GM12892 (cell line): ENCODE measurements at regions not wholly inside any gene's neighbourhood (a gene's known extent, or its start where the extent isn't known, plus 50 kb on each side); places are given as distances from the start of the nearest gene placed in this dataset.
"Not testable (repeated sequence)": the region's sequence is repeated elsewhere in the genome, so short reads cannot be mapped to it uniquely, and the experiment has no call there.

Experiments used
- DNase-seq: peaks from one replicate; pipeline ENCODE4 v3.0.0; 2011; ENCODE audit not compliant: insufficient read length
- FAIRE-seq: peaks from 2 replicates; lab custom pipeline; 2011; peaks lifted over from hg19 to GRCh38; lab: Jason Lieb, UNC
- POLR2A ChIP-seq: IDR thresholded peaks from 2 replicates; pipeline ENCODE4 v1.6.1; 2011; ENCODE audit warnings: low read depth, low read length, control low read depth
- POLR2AphosphoS5 ChIP-seq: IDR thresholded peaks from 2 replicates; pipeline ENCODE4 v1.6.1; 2011; ENCODE audit warnings: low read depth, low read length, control low read depth
- TAF1 ChIP-seq: IDR thresholded peaks from 2 replicates; pipeline ENCODE4 v1.6.1; 2011; ENCODE audit warnings: low read depth, mild to moderate bottlenecking, control low read depth, low read length, borderline replicate concordance

GRCh38 chrX:4588056-4588455, 874.6 kb upstream of the PRKX start:
- DNase-seq = no peak
- no peak for FAIRE-seq
- TF ChIP-seq POLR2A (no peak), TAF1 (no peak), POLR2AphosphoS5 (no peak)

DNA sequence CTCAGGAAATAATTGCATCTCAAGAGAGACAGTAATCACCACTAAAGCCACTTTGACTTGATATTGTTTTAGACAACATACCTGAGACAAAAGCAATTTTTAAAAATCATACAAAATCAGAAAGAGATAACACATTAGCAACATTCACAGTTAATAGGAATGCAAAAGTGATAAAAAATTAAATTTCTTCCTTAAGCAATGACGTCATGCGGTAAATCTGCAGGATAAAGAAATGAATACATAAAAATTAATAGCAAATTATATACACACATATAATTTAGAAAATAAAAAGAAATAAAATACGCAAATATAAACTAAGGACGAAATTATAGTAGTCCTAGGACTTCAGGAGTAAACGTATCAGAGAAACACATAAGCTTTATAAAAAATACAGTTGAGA, 866.5 kb upstream of the PRKX start:
- DNase-seq (no peak), FAIRE-seq (no peak)
- no peak for TF ChIP-seq POLR2A
- TF ChIP-seq POLR2AphosphoS5 = no peak
- TF ChIP-seq TAF1 = no peak

GRCh38 chrX:4579480-4579879, 866.0 kb upstream of the PRKX start:
- no peak for FAIRE-seq
- DNase-seq = no peak
- TF ChIP-seq POLR2A (no peak), TAF1 (no peak), POLR2AphosphoS5 (no peak)

DNA sequence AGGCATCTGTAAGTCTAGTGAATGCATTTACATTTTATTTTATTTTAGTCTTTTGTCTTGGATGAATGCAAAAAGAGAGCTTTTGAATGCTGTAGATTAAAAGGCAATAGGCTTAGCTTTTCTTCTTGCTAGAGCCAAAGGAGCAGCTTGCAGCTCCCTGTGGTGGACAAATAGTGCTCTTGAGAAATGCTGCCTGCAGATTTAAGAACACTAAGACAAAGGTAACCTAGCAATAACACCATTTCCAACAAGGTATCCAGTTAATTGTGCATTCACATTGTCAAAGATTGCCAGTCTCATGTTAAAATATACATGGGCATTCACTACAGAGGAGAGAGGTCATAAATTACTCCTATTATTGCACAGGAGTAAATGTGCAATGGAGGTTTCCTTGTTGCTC, 859.2 kb upstream of the PRKX start:
- no peak for FAIRE-seq
- no peak for TF ChIP-seq TAF1
- TF ChIP-seq POLR2AphosphoS5 = no peak
- TF ChIP-seq POLR2A = no peak
- DNase-seq = no peak

DNA sequence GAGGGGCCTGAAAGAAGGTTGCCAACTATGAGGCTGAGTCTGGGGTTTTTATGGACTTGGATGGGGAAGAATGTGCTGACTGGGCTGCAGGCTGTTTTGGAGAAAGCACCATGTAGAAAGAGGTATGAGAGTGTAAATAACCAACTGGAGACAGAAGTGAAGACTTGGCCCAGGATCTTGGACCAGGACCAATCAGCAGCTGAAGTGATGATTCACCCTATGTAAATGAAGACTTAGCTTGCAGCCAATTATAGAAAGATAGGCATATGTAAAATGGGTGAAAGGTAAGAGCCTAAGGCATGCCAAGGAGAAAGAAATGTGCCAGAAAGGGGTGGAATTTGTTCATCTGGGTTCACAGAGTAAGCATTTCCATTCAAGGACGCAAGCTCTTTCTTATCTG, 856.7 kb upstream of the PRKX start:
- no peak for FAIRE-seq
- DNase-seq = no peak
- TF ChIP-seq POLR2A = no peak
- TF ChIP-seq POLR2AphosphoS5 = no peak
- TF ChIP-seq TAF1 = no peak

DNA sequence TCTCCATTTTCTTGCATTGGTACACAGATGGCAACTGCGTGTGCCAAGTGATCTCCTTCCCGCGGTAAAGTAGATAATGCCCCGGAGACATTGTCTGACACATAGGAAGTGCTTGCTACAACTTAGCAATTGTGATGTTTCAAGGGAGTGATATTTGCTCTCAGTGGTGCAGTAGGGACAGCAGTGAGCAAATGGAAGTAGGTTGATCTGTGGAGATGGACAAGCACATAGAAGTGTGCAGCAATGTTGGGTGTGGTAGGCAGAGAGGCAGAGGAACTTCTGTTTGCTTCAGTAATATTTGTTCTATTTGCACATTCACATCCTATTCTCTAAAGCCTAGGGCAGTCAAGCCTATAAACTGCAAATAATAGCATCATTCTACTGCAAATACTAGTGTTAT, 846.7 kb upstream of the PRKX start:
- no peak for FAIRE-seq
- TF ChIP-seq POLR2AphosphoS5 = no peak
- no peak for TF ChIP-seq TAF1
- no peak for TF ChIP-seq POLR2A
- no peak for DNase-seq

GRCh38 chrX:4550018-4550417, 836.6 kb upstream of the PRKX start:
- no peak for TF ChIP-seq POLR2AphosphoS5
- TF ChIP-seq TAF1 = no peak
- TF ChIP-seq POLR2A = no peak
- no peak for DNase-seq
- no peak for FAIRE-seq

DNA sequence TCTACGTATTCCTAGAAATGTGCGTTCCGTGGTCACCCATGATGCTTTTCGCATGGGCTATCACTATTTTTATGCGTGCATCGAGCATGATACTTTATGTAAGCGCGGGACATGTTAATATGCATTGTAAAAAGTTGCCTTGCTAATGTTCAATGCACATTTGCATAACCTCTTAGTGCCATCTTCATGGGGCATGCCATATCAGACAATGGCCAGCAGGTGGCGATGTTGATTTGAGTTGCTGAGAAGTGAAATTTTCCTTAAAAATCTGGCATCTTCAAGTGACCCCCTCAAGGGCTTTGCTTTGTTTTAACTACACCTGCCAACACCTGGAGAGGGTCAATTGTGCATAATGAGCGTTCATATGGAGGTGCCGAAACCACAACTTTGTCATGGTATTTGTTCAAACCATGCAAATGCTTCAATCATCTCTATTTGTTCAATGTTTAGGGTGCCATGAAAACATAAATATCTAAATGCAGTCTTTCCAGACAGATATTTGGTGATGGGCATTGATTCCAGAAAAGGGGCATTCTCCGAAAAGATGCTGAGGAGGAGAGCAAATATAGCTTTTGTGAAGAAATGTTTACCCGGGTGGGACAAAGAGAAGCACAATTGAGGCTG, 833.9 kb upstream of the PRKX start:
- FAIRE-seq = peak; percentile 98
- TF ChIP-seq POLR2A (no peak), TAF1 (no peak), POLR2AphosphoS5 (no peak)

DNA sequence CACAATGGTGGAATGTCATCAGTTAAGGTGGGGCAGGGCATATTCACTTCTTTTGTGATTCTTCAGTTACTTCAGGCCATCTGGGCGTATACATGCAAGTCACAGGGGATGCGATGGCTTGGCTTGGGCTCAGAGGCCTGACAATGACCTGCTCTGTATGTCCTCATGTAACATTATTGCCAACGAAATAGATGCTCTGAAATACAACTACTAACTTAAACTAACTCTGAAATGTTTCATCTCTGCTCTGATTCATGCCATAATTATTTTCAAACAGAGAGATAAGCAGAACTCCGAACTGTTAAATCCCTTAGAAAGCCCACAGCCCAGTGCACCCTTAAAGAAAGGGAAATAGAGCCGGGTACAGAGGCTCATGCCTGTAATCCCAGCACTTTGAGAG, 832.7 kb upstream of the PRKX start:
- not testable (repeated sequence) for DNase-seq

More for the DNA sequence above, 833.9 kb upstream of the PRKX start:
- peak; percentile 4 for DNase-seq

DNA sequence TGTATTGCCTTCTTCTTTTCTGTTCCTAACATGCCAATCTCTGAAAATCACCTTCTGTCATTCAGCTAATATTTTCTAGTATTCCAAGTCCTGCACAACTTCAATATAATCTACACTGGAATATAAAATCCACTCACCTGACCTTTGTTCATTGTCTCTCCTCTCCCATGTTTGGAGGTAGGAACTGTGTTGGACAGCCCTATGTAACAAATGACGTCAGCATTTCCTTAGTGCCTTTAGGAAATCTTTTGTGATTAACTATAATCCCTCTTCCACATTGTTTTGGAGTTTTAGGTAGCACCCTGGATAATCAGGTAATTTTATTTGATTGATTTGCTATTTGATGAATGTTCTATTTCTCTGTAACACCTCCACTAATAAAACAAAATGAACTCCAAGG, 814.8 kb upstream of the PRKX start:
- TF ChIP-seq TAF1 (no peak), POLR2A (no peak), POLR2AphosphoS5 (no peak)
- DNase-seq (no peak), FAIRE-seq (no peak)

More for the DNA sequence above, 832.7 kb upstream of the PRKX start:
- FAIRE-seq = not testable (repeated sequence)

DNA sequence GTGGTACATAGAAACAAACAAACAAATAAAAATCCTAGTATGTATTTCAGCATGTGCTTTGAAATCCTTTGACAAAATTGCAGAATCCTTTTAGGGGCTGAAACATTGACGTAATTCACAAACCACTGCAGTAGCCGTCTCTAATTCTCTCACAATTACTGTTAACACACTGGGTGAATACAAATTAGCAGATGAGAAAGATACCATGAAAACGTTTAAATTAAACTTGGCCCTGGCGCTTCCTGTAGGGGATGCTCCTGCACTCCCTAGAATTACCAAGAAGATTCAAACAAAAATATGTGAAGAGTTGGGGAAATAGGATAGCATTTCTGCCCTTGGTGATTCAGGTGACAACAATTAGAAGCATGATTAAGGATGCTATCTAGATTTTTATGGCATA, 772.5 kb upstream of the PRKX start:
- no peak for TF ChIP-seq POLR2AphosphoS5
- no peak for TF ChIP-seq TAF1
- no peak for TF ChIP-seq POLR2A
- FAIRE-seq (no peak), DNase-seq (no peak)

DNA sequence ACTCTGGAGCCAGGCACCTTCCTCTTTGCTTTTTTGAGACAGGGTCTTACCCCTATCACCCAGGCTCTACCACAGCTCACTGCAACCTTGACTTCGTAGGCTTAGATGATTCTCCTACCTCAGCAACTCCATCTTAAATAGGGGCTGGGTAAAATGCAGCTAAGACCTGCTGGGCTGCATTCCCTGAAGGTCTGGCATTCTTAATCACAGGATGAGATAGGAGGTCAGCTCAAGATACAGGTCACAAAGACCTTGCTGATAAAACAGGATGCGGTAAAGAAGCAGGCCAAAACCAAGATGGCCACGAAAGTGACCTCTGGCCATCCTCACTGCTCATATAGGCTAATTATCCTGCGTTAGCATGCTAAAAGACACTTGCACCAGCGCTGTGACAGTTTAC, 770.8 kb upstream of the PRKX start:
- TF ChIP-seq POLR2AphosphoS5 (no peak), POLR2A (no peak), TAF1 (no peak)
- no peak for DNase-seq
- FAIRE-seq = no peak

GRCh38 chrX:4451591-4451990, 738.1 kb upstream of the PRKX start:
- TF ChIP-seq POLR2A (no peak), POLR2AphosphoS5 (no peak), TAF1 (no peak)
- DNase-seq = no peak
- no peak for FAIRE-seq

- DNase-seq (no peak), FAIRE-seq (no peak)
- TF ChIP-seq TAF1 (no peak), POLR2AphosphoS5 (no peak), POLR2A (no peak)
Observed at GRCh38 chrX:4450177-4450576, 736.7 kb upstream of the PRKX start.
